ENCODE measurements at regions not wholly inside any gene's neighbourhood (a gene's known extent, or its start where the extent isn't known, plus 50 kb on each side); places are given as distances from the start of the nearest gene placed in this dataset.

DNA sequence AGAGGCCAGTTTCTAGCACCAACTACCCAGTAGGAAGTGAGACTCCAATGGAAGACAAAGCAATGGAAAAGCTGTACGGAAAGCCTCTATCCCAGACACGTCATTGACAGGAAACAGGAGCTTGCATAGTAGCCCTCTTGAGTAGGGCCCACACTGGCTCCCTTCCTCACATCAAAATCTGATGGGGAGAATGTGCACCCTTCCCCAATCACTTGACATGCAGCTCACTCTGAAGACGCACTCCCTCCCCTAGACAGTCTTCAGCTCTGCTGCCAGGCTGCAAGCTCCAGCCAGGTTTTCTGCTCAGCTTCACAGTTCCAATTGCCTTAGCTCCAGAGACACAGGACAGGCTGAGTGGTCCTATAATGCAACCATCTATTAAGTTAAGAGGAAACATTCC is 567.8 kb downstream of the EPHB1 start:
- TF ChIP-seq SPI1 (IDR thresholded peaks at IDR 0.05; ENCODE audit: borderline replicate concordance, low read depth, low read length), result no peak
- TF ChIP-seq NEUROD1 (IDR thresholded peaks at IDR 0.05; ENCODE audit: borderline replicate concordance, low read depth, low read length, partially characterized antibody), result no peak
- TF ChIP-seq, protein P1, sequence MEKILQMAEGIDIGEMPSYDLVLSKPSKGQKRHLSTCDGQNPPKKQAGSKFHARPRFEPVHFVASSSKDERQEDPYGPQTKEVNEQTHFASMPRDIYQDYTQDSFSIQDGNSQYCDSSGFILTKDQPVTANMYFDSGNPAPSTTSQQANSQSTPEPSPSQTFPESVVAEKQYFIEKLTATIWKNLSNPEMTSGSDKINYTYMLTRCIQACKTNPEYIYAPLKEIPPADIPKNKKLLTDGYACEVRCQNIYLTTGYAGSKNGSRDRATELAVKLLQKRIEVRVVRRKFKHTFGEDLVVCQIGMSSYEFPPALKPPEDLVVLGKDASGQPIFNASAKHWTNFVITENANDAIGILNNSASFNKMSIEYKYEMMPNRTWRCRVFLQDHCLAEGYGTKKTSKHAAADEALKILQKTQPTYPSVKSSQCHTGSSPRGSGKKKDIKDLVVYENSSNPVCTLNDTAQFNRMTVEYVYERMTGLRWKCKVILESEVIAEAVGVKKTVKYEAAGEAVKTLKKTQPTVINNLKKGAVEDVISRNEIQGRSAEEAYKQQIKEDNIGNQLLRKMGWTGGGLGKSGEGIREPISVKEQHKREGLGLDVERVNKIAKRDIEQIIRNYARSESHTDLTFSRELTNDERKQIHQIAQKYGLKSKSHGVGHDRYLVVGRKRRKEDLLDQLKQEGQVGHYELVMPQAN (IDR thresholded peaks at IDR 0.05; ENCODE audit: borderline replicate concordance), result no peak
- TF ChIP-seq, protein P2, sequence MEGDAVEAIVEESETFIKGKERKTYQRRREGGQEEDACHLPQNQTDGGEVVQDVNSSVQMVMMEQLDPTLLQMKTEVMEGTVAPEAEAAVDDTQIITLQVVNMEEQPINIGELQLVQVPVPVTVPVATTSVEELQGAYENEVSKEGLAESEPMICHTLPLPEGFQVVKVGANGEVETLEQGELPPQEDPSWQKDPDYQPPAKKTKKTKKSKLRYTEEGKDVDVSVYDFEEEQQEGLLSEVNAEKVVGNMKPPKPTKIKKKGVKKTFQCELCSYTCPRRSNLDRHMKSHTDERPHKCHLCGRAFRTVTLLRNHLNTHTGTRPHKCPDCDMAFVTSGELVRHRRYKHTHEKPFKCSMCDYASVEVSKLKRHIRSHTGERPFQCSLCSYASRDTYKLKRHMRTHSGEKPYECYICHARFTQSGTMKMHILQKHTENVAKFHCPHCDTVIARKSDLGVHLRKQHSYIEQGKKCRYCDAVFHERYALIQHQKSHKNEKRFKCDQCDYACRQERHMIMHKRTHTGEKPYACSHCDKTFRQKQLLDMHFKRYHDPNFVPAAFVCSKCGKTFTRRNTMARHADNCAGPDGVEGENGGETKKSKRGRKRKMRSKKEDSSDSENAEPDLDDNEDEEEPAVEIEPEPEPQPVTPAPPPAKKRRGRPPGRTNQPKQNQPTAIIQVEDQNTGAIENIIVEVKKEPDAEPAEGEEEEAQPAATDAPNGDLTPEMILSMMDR (IDR thresholded peaks at IDR 0.05 in 2 of 3, conservative IDR thresholded peaks at IDR 0.05 in 1 of 3; ENCODE audit: insufficient read depth in 2 of 3, low read depth in 1 of 3, low read length in 3 of 3), result no peak
- no peak for TF ChIP-seq MAFK (IDR thresholded peaks at IDR 0.05; ENCODE audit: low read length)
- no peak for TF ChIP-seq BMI1 (IDR thresholded peaks at IDR 0.05; ENCODE audit: low read length)

Data from K562 (cell line).